KMS-11 (cell line): ENCODE measurements at regions not wholly inside any gene's neighbourhood (a gene's known extent, or its start where the extent isn't known, plus 50 kb on each side); places are given as distances from the start of the nearest gene placed in this dataset.

Experiments used
- H2AFZ ChIP-seq: fragments of 200-600 bp; sonication (generic); 2 replicates; pipeline ENCODE4 v1.6.1; 2016; ENCODE audit warnings: antibody characterized with exemption, mixed run types, low read depth
- H3K27ac ChIP-seq: fragments of 200-600 bp; sonication (generic); 2 replicates; pipeline ENCODE4 v1.6.1; 2016; ENCODE audit warnings: mild to moderate bottlenecking, mixed run types
- H3K27me3 ChIP-seq: fragments of 200-600 bp; sonication (generic); 2 replicates; pipeline ENCODE4 v1.6.1; 2017; ENCODE audit warnings: mild to moderate bottlenecking, low read depth, mixed run types, moderate library complexity; ENCODE audit not compliant: insufficient read depth
- H3K36me3 ChIP-seq: fragments of 200-600 bp; sonication (generic); 2 replicates; pipeline ENCODE4 v1.6.1; 2017; ENCODE audit warnings: mild to moderate bottlenecking, mixed run types; ENCODE audit not compliant: insufficient read depth
- H3K4me1 ChIP-seq: fragments of 200-600 bp; sonication (generic); 2 replicates; pipeline ENCODE4 v1.6.1; 2016; ENCODE audit warnings: mild to moderate bottlenecking, low read depth, mixed run types; ENCODE audit not compliant: poor library complexity, severe bottlenecking
- H3K4me2 ChIP-seq: fragments of 200-600 bp; sonication (generic); 2 replicates; pipeline ENCODE4 v1.7.0; 2016; ENCODE audit warnings: mild to moderate bottlenecking, mixed run types
- H3K4me3 ChIP-seq: fragments of 200-600 bp; sonication (generic); IDR thresholded peaks from 2 replicates; pipeline ENCODE4 v1.6.1; 2017; ENCODE audit warnings: low read depth, low read length, mixed read lengths; ENCODE audit not compliant: insufficient read depth
- H3K79me2 ChIP-seq: fragments of 200-600 bp; sonication (generic); 2 replicates; pipeline ENCODE4 v1.6.1; 2016; ENCODE audit warnings: low read depth, mixed run types; ENCODE audit not compliant: insufficient read depth
- H3K9ac ChIP-seq: fragments of 200-600 bp; sonication (generic); 2 replicates; pipeline ENCODE4 v1.6.1; 2016; ENCODE audit warnings: mild to moderate bottlenecking, mixed run types
- H4K20me1 ChIP-seq: fragments of 200-600 bp; sonication (generic); 2 replicates; pipeline ENCODE4 v1.6.1; 2016; ENCODE audit warnings: mild to moderate bottlenecking, mixed run types; ENCODE audit not compliant: insufficient read depth
- CTCF ChIP-seq: fragments of 200-600 bp; sonication (generic); conservative IDR thresholded peaks from 2 replicates; pipeline ENCODE4 v1.6.1; 2017; ENCODE audit warnings: low read depth, mild to moderate bottlenecking, antibody characterized with exemption, low read length, moderate library complexity, mixed read lengths

GRCh38 chr10:10350050-10350449 lies 667.6 kb upstream of the CELF2 start:
- no peaks in the 10 kb centered on the region for H3K36me3 ChIP-seq
- no peak for TF ChIP-seq CTCF
- H3K4me3 ChIP-seq = no peak overlapping the region
- no peaks in the 10 kb centered on the region for H4K20me1 ChIP-seq
- H3K4me2 ChIP-seq = no peak overlapping the region
- H3K9ac ChIP-seq = no peak overlapping the region
- no peak overlapping the region for H3K27ac ChIP-seq
- no peaks in the 10 kb centered on the region for H3K27me3 ChIP-seq
- H3K4me1 ChIP-seq = no peaks in the 10 kb centered on the region
- H2AFZ ChIP-seq = no peak overlapping the region
- no peaks in the 10 kb centered on the region for H3K79me2 ChIP-seq

GRCh38 chr10:10351451-10351850 lies 666.2 kb upstream of the CELF2 start:
- Histone ChIP-seq H3K36me3 (no peaks in the 10 kb centered on the region), H3K79me2 (no peaks in the 10 kb centered on the region), H3K9ac (no peak overlapping the region), H3K27me3 (no peaks in the 10 kb centered on the region), H3K4me1 (no peaks in the 10 kb centered on the region), H3K27ac (no peak overlapping the region), H3K4me2 (no peak overlapping the region), H2AFZ (no peak overlapping the region), H4K20me1 (no peaks in the 10 kb centered on the region), H3K4me3 (no peak overlapping the region)
- no peak for TF ChIP-seq CTCF

- Histone ChIP-seq H3K4me1 (no peaks in the 10 kb centered on the region), H3K9ac (no peak overlapping the region), H2AFZ (no peak overlapping the region), H3K36me3 (no peaks in the 10 kb centered on the region), H3K79me2 (no peaks in the 10 kb centered on the region), H3K4me2 (no peak overlapping the region), H4K20me1 (no peaks in the 10 kb centered on the region), H3K27ac (no peak overlapping the region), H3K4me3 (no peak overlapping the region), H3K27me3 (no peaks in the 10 kb centered on the region)
- no peak for TF ChIP-seq CTCF
Measured at GRCh38 chr10:10353326-10353868, 664.3 kb upstream of the CELF2 start.

- H3K9ac ChIP-seq = no peak overlapping the region
- H3K4me1 ChIP-seq = no peaks in the 10 kb centered on the region
- no peak overlapping the region for H3K4me3 ChIP-seq
- H3K4me2 ChIP-seq = no peak overlapping the region
- no peak overlapping the region for H2AFZ ChIP-seq
- H3K27ac ChIP-seq = no peak overlapping the region
- no peaks in the 10 kb centered on the region for H3K79me2 ChIP-seq
- no peaks in the 10 kb centered on the region for H4K20me1 ChIP-seq
- no peaks in the 10 kb centered on the region for H3K36me3 ChIP-seq
- no peaks in the 10 kb centered on the region for H3K27me3 ChIP-seq
- no peak for TF ChIP-seq CTCF
Measured at GRCh38 chr10:10359263-10359662, 658.4 kb upstream of the CELF2 start.
